DMS53 (cell line): ENCODE measurements at regions not wholly inside any gene's neighbourhood (a gene's known extent, or its start where the extent isn't known, plus 50 kb on each side); places are given as distances from the start of the nearest gene placed in this dataset.

Experiments used
- DNase-seq: peaks from one replicate; lab custom pipeline; 2025; lab: John Stamatoyannopoulos, UW

DNA sequence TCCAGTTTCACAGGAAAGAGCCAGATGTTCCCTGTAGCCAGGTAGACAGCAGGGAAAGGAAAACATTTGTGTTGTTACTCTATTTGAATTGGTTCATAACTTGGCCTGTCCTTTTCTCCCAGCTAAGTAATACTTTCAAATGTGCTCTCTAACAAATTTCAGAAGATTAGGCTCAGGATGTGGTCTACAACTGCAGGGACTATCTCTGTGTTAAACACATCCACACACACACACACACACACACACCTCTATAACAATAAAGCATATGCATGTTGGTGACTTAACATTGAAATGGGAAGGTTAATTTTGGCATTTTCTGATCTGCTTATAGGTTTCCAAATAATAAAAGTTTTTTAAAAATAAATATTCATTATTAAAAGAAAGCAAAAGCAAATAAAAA, 316.0 kb upstream of the ARGLU1 start:
- DNase-seq: no peak

DNA sequence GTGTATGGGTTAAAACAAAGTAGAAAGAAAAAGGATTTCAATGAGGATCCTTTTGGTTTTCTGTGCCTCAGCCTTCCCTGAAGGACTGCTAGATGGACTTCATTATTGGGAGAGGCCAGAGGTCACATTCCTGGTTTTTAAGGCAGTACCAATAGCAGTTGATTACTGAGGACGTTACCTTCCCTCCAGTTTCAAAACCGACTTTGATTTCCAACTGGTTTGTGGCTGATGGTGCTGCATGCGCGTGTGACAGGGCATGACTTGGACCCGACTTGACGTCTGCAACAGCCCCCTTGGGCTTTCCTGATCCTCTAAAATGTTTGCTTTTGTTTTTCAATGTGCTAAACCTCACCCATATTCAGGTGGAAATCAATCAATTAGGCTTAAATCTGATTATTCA, 314.3 kb upstream of the ARGLU1 start:
- no peak for DNase-seq

- no peak for DNase-seq
Measured at GRCh38 chr13:106879806-106880205, 311.9 kb upstream of the ARGLU1 start.

- no peak for DNase-seq
Measured at GRCh38 chr13:106874323-106874722, 306.4 kb upstream of the ARGLU1 start.

GRCh38 chr13:106873810-106874209, 305.9 kb upstream of the ARGLU1 start:
- DNase-seq: no peak

DNA sequence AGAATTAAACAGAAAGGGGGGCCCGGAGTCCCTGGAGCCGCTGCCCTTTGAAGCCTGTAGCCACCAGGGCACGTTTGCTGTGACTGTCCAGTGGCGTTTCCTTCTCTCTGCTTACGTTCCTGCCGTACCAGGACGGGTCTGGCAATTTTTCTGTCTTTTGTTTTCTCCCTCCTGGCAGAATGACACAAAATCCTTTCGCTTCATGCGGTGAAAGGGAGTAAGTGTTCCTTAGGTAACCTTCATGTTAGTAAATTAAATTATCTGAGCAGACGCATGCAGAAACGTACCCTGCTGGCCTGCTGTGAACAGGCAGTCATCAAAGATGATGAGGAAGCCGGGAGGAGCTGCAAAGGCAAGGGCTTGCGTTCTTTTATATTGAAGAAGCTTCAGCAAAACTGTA, 299.3 kb upstream of the ARGLU1 start:
- peak; percentile 21 for DNase-seq

- no peak for DNase-seq
Measured at GRCh38 chr13:106865716-106866440, 297.9 kb upstream of the ARGLU1 start.

GRCh38 chr13:106859533-106859904, 291.6 kb upstream of the ARGLU1 start:
- DNase-seq: no peak

DNA sequence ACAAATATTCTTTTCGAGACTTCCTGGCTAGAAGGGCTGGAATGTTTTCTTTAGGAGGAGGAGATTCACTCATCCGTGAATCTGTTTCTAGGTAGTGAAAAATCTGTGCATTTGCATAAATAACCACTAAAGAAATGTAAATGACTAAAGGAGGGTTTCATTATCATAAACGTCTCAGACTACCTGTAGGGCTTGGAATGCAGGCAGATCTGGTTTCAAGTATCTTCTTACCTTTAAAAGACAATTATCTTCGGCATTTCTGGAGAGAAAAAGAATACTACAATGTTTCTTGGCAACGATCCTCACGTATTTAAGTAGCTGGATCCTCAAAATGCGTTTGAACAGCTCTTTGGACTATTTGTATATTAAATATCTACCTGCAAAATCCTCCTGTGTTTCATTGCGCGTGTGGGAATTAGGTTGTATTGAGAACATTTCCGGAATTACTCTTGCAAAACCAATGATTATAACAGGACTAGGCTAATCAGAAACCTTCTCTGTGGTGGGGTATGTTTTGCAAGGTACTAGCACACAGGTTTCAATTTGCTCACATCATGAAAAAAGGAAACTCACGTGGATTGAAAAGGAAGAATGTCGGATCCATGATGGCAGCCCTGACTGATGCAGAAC, 291.1 kb upstream of the ARGLU1 start:
- no peak for DNase-seq

DNA sequence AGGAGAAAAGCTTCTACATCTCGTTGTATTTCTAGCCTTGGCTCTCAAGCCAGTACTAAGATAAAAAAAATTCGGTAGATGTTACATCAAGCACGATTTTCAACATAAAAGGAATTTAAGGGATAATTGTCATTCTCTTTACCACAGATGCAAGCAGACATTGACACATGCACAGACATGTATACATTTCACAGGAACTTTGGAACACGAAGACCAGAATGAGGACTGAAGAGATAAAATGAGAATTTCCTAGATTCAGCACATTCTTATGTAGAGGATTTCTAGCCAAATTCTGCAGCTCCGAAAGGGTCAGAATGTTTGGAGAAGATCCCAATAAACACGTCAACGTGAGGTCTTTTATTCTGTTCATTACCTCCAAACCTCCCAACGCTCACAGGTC, 284.5 kb upstream of the ARGLU1 start:
- no peak for DNase-seq

- DNase-seq: peak; percentile 6
Measured at GRCh38 chr13:106850973-106851650, 283.2 kb upstream of the ARGLU1 start.

GRCh38 chr13:106846571-106847448, 278.9 kb upstream of the ARGLU1 start:
- DNase-seq: no peak

GRCh38 chr13:106836186-106836802, 268.4 kb upstream of the ARGLU1 start:
- no peak for DNase-seq

- DNase-seq: no peak
Measured at GRCh38 chr13:106835477-106835876, 267.5 kb upstream of the ARGLU1 start.

DNA sequence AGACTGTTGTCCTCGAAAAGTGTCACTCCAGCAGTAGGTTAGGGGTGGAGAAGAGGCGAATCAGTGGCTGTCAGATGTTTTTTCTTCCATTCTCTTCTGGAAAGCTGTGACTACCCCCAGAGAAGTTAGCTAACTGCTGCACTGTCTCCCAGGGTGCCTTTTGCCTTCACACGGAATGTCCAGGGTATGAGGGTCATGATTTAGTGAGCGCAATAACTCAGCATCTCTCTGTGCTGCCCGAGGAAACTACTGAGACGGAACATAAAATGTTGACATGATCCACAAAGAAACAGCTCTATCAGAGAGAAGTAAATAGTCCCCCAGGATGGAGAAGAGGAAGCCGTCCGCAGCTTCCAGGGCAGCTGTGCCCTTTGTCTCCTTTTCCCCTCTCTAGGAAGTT, 254.0 kb upstream of the ARGLU1 start:
- no peak for DNase-seq

- no peak for DNase-seq
Measured at GRCh38 chr13:106819413-106820180, 251.7 kb upstream of the ARGLU1 start.

- no peak for DNase-seq
Measured at GRCh38 chr13:106818971-106819370, 251.0 kb upstream of the ARGLU1 start.

DNA sequence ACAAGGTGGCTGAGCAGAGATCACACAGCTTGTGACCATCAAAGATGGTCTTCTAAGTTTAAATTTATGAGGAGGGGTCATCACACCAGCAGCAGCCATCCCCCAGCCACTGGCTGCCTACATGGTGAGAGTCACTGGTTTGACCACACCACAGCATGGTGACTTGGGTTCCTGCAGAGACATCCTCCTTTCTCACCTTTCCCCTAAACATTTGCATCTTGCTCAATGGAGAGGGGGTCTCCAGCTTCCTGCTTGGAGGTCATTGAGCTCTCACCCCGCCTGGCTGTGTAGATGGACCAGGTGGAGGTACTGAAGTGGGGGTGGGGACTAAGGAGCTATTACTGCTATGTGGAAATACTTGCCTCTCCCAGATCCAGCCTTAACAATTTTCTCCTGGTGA, 247.6 kb upstream of the ARGLU1 start:
- no peak for DNase-seq

- no peak for DNase-seq
Measured at GRCh38 chr13:106814463-106814862, 246.5 kb upstream of the ARGLU1 start.

- DNase-seq: no peak
Measured at GRCh38 chr13:106810069-106810468, 242.1 kb upstream of the ARGLU1 start.

- no peak for DNase-seq
Measured at GRCh38 chr13:106804991-106805390, 237.1 kb upstream of the ARGLU1 start.
